ENCODE measurements at regions not wholly inside any gene's neighbourhood (a gene's known extent, or its start where the extent isn't known, plus 50 kb on each side); places are given as distances from the start of the nearest gene placed in this dataset.

DNA sequence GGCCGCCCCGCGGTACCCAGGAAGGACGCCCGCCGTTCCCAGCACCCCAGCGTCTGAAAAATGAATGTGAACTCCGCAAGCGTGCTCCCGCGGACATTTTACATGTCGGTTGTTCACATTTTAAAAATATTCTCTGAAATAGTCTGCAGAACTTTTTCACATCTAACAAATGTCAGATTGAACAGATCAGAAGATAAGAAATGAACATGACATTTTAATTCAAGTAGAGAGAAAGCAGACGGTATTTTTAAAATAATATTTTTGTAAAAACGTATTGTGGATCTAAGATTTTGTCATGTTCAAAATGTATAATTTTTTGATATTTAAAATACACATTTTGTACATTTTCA, 101.8 kb upstream of the DIO3 start (continued):
- TF ChIP-seq, protein P1, sequence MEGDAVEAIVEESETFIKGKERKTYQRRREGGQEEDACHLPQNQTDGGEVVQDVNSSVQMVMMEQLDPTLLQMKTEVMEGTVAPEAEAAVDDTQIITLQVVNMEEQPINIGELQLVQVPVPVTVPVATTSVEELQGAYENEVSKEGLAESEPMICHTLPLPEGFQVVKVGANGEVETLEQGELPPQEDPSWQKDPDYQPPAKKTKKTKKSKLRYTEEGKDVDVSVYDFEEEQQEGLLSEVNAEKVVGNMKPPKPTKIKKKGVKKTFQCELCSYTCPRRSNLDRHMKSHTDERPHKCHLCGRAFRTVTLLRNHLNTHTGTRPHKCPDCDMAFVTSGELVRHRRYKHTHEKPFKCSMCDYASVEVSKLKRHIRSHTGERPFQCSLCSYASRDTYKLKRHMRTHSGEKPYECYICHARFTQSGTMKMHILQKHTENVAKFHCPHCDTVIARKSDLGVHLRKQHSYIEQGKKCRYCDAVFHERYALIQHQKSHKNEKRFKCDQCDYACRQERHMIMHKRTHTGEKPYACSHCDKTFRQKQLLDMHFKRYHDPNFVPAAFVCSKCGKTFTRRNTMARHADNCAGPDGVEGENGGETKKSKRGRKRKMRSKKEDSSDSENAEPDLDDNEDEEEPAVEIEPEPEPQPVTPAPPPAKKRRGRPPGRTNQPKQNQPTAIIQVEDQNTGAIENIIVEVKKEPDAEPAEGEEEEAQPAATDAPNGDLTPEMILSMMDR (IDR thresholded peaks at IDR 0.05 in 2 of 3, conservative IDR thresholded peaks at IDR 0.05 in 1 of 3; ENCODE audit: borderline replicate concordance in 1 of 3, insufficient read depth in 1 of 3, low read depth in 2 of 3, low read length in 2 of 3) = no peak
- TF ChIP-seq CEBPB (IDR thresholded peaks at IDR 0.05; ENCODE audit: low read depth) = no peak
- no peak for TF ChIP-seq ZFX (IDR thresholded peaks at IDR 0.05)

DNA sequence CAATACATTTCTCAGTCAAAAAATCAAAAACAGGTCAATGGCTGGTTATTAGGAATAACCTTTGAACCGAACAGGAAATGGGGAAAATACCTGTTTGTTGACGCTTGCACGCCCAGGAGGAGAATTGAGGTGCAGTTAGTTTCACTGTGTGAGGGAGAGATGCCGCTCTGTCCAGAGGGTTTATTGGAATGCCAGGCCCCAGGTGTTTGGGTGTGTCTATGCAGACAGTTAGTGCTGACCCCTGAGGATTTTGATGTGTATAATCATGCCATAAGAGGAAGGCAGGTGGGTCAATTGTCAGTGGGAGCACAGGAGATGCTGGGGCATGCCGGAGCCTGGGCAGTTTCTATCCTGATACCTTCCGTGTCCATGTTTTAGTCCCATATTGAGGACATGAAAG, 100.8 kb upstream of the DIO3 start:
- H3K9me3 ChIP-seq (ENCODE audit: control insufficient read depth in 1 of 2, insufficient read depth in 1 of 2, low read depth in 1 of 2, low read length in 2 of 2) = no peaks in the 10 kb centered on the region
- DNase-seq (ENCODE audit: low read depth, low spot score) = no peak

More for the DNA sequence above, 100.8 kb upstream of the DIO3 start:
- RAD21 ChIA-PET (ENCODE audit: low non-redundant PET in 1 of 2, low total read pairs in 2 of 2, uncharacterized antibody in 2 of 2, unreplicated experiment in 2 of 2) = no interaction called here
- Histone ChIP-seq H2AFZ (ENCODE audit: low read depth, low read length, poor library complexity, severe bottlenecking) (no peak overlapping the region), H3K4me1 (ENCODE audit: control insufficient read depth in 1 of 2, insufficient read depth in 2 of 2, low read length in 2 of 2) (peaks cover 0 to 3% of the 10 kb centered on the region in 2 experiments; a peak in 1 of 4 replicates), H3K9me2 (ENCODE audit: insufficient read depth) (no peaks in the 10 kb centered on the region), H3K27ac (ENCODE audit: low read depth, low read length) (no peak overlapping the region), H3K36me3 (ENCODE audit: control insufficient read depth in 1 of 2, insufficient read depth in 2 of 2, low read length in 2 of 2) (no peaks in the 10 kb centered on the region), H3K4me2 (ENCODE audit: low read length) (no peak overlapping the region), H3K79me2 (ENCODE audit: insufficient read depth, low read length) (no peaks in the 10 kb centered on the region), H3K4me3 (replicated peaks in 1 of 2; ENCODE audit: low read depth in 1 of 2, low read length in 2 of 2) (no peak overlapping the region), H3K9ac (ENCODE audit: low read length) (no peak overlapping the region), H3K27me3 (ENCODE audit: insufficient read depth, low read length) (no peaks in the 10 kb centered on the region), H4K20me1 (ENCODE audit: insufficient read depth) (no peaks in the 10 kb centered on the region)
- POLR2A ChIA-PET = no interaction called here
- no peak for ATAC-seq
- CTCF ChIA-PET = no interaction called here
- intact Hi-C loops (cut with micrococcal nuclease) = no loop called here
- TF ChIP-seq, protein P1 (IDR thresholded peaks at IDR 0.05 in 2 of 3, conservative IDR thresholded peaks at IDR 0.05 in 1 of 3; ENCODE audit: borderline replicate concordance in 1 of 3, insufficient read depth in 1 of 3, low read depth in 2 of 3, low read length in 2 of 3) = no peak
- BruUV-seq (replicated peaks) = no TSS peak
